Testis (tissue), 2 donors: ENCODE measurements at regions not wholly inside any gene's neighbourhood (a gene's known extent, or its start where the extent isn't known, plus 50 kb on each side); places are given as distances from the start of the nearest gene placed in this dataset.

Experiments
- DNase-seq: peaks from one replicate; pipeline ENCODE4 v3.0.0-alpha.2; 2019
- H3K27ac ChIP-seq, 2 donors: fragments of 200-600 bp; sonication (generic); one replicate each; pipeline ENCODE4 v1.5.1; 2019
- H3K27me3 ChIP-seq: fragments of 200-600 bp; sonication (generic); one replicate; pipeline ENCODE4 v1.5.1; 2019
- H3K36me3 ChIP-seq: fragments of 200-600 bp; sonication (generic); one replicate; pipeline ENCODE4 v1.5.1; 2017; ENCODE audit warnings: low read depth; ENCODE audit errors: missing control alignments
- H3K4me1 ChIP-seq: fragments of 200-600 bp; sonication (generic); one replicate; pipeline ENCODE4 v1.5.1; 2019
- H3K4me3 ChIP-seq, 2 donors: fragments of 200-600 bp; sonication (generic); one replicate each; pipeline ENCODE4 v1.5.1; 2017 to 2019
- H3K9me3 ChIP-seq: fragments of 200-600 bp; sonication (generic); one replicate; pipeline ENCODE4 v1.5.1; 2017
- CTCF ChIP-seq, 3 experiments: fragments of 450-650 bp in 2 of 3; fragments of 200-600 bp in 1 of 3; sonication (generic) in 1 of 3; IDR thresholded peaks; one replicate each; pipeline ENCODE4 v1.5.1; 2016 to 2019; ENCODE audit warnings: antibody characterized with exemption in 3 of 3, mild to moderate bottlenecking in 2 of 3, moderate library complexity in 1 of 3
- POLR2A ChIP-seq: fragments of 450-650 bp; IDR thresholded peaks from one replicate; pipeline ENCODE4 v1.6.1; 2017; ENCODE audit warnings: antibody characterized with exemption, mild to moderate bottlenecking, moderate library complexity
- WGBS, 2 donors: methylation state at CpG; one replicate each; pipeline ENCODE4 v1.1.5; 2018; 5-methylcytosine and 5-hydroxymethylcytosine counted together
- intact Hi-C: fragments of 100-400 bp; cut with DNase I; formaldehyde crosslinking; loops from one replicate; pipeline ENCODE4 v1.15.1; 2023; ENCODE audit warnings: low total_unique reads

GRCh38 chr14:43005807-43006206 is 1399.1 kb downstream of the LRFN5 start:
- Histone ChIP-seq H3K36me3 (no peaks in the 10 kb centered on the region), H3K27ac (no peak overlapping the region), H3K9me3 (no peaks in the 10 kb centered on the region), H3K27me3 (no peaks in the 10 kb centered on the region), H3K4me3 (no peak overlapping the region), H3K4me1 (no peaks in the 10 kb centered on the region)
- TF ChIP-seq CTCF (IDR thresholded peaks at IDR 0.05): peak in 2 of 3 experiments; percentile 18 to 28
- no peak for TF ChIP-seq POLR2A
- 40 to 52% methylated on average over 1 of the region's 1 CpG for WGBS, 2 donors
- DNase-seq: peak; percentile 15
- intact Hi-C loops: no loop called here

GRCh38 chr14:43003845-43004244 is 1397.2 kb downstream of the LRFN5 start:
- no peaks in the 10 kb centered on the region for H3K36me3 ChIP-seq
- no peaks in the 10 kb centered on the region for H3K9me3 ChIP-seq
- no peak for DNase-seq
- H3K27me3 ChIP-seq: no peaks in the 10 kb centered on the region
- TF ChIP-seq POLR2A (no peak), CTCF (IDR thresholded peaks at IDR 0.05) (no peak)
- 72 to 79% methylated on average over 3 of the region's 3 CpGs for WGBS, 2 donors
- H3K4me1 ChIP-seq: no peaks in the 10 kb centered on the region
- H3K4me3 ChIP-seq: no peak overlapping the region
- intact Hi-C loops: no loop called here
- H3K27ac ChIP-seq: no peak overlapping the region

GRCh38 chr14:43001731-43002130 is 1395.1 kb downstream of the LRFN5 start:
- H3K36me3 ChIP-seq: no peaks in the 10 kb centered on the region
- WGBS, 2 donors: 75 to 76% methylated on average over 3 of the region's 3 CpGs
- no peak for DNase-seq
- no peak overlapping the region for H3K27ac ChIP-seq
- intact Hi-C loops: no loop called here
- no peaks in the 10 kb centered on the region for H3K9me3 ChIP-seq
- no peaks in the 10 kb centered on the region for H3K4me1 ChIP-seq
- H3K4me3 ChIP-seq: no peak overlapping the region
- H3K27me3 ChIP-seq: no peaks in the 10 kb centered on the region
- TF ChIP-seq CTCF (IDR thresholded peaks at IDR 0.05): no peak
- TF ChIP-seq POLR2A: no peak

GRCh38 chr14:42994051-42994736 is 1387.5 kb downstream of the LRFN5 start:
- H3K36me3 ChIP-seq: no peaks in the 10 kb centered on the region
- 68 to 74% methylated on average over 2 of the region's 2 CpGs for WGBS, 2 donors
- no peak for TF ChIP-seq POLR2A
- no peak for TF ChIP-seq CTCF (IDR thresholded peaks at IDR 0.05)
- no peak overlapping the region for H3K4me3 ChIP-seq
- H3K27me3 ChIP-seq: no peaks in the 10 kb centered on the region
- intact Hi-C loops: no loop called here
- H3K9me3 ChIP-seq: no peaks in the 10 kb centered on the region
- no peaks in the 10 kb centered on the region for H3K4me1 ChIP-seq
- DNase-seq: no peak
- no peak overlapping the region for H3K27ac ChIP-seq

GRCh38 chr14:42992930-42993329 is 1386.3 kb downstream of the LRFN5 start:
- intact Hi-C loops: no loop called here

More at GRCh38 chr14:42992930-42993329, 1386.3 kb downstream of the LRFN5 start:
- no peak for TF ChIP-seq POLR2A
- TF ChIP-seq CTCF (IDR thresholded peaks at IDR 0.05): no peak
- WGBS, 2 donors: 75 to 85% methylated on average over 1 of the region's 1 CpG
- Histone ChIP-seq H3K9me3 (no peaks in the 10 kb centered on the region), H3K27me3 (no peaks in the 10 kb centered on the region), H3K4me3 (no peak overlapping the region), H3K4me1 (no peaks in the 10 kb centered on the region), H3K36me3 (no peaks in the 10 kb centered on the region), H3K27ac (no peak overlapping the region)
- DNase-seq: no peak
